GM18505 (cell line): ENCODE measurements at regions not wholly inside any gene's neighbourhood (a gene's known extent, or its start where the extent isn't known, plus 50 kb on each side); places are given as distances from the start of the nearest gene placed in this dataset.
A peak's percentile ranks its signal among the peaks of the same experiment; 100 is the strongest.

Experiments
- ATAC-seq: cut with Tn5 transposase; IDR thresholded peaks from one replicate; pipeline ENCODE4 v1.9.1; 2021; ENCODE audit not compliant: unreplicated experiment
- POLR2A ChIP-seq: IDR thresholded peaks from 4 replicates; pipeline ENCODE4 v1.6.1; 2011; ENCODE audit warnings: borderline replicate concordance; ENCODE audit not compliant: insufficient read depth, insufficient read length; ENCODE audit errors: extremely low read depth

GRCh38 chr4:121242188-121242750 is 78.1 kb upstream of the TNIP3 start:
- ATAC-seq: no peak
- no peak for TF ChIP-seq POLR2A

GRCh38 chr4:121239951-121240350 is 75.8 kb upstream of the TNIP3 start:
- no peak for TF ChIP-seq POLR2A

GRCh38 chr4:121238461-121238860 is 74.3 kb upstream of the TNIP3 start:
- no peak for TF ChIP-seq POLR2A
- ATAC-seq: no peak

More at GRCh38 chr4:121239951-121240350, 75.8 kb upstream of the TNIP3 start:
- ATAC-seq: no peak

GRCh38 chr4:121237069-121237399 is 72.9 kb upstream of the TNIP3 start:
- TF ChIP-seq POLR2A: no peak
- no peak for ATAC-seq

GRCh38 chr4:121236353-121237068 is 72.4 kb upstream of the TNIP3 start:
- no peak for TF ChIP-seq POLR2A
- ATAC-seq: no peak

GRCh38 chr4:121233982-121234381 is 69.9 kb upstream of the TNIP3 start:
- ATAC-seq: no peak
- TF ChIP-seq POLR2A: no peak

- TF ChIP-seq POLR2A: no peak
- no peak for ATAC-seq
These were observed 65.9 kb upstream of the TNIP3 start for GRCh38 chr4:121229993-121230392.

- TF ChIP-seq POLR2A: no peak
- no peak for ATAC-seq
These were observed 64.7 kb upstream of the TNIP3 start for GRCh38 chr4:121228848-121229247.

- ATAC-seq: peak; percentile 79
- no peak for TF ChIP-seq POLR2A
These were observed 63.2 kb upstream of the TNIP3 start for GRCh38 chr4:121227341-121227792.

- no peak for ATAC-seq
- TF ChIP-seq POLR2A: no peak
These were observed 62.2 kb upstream of the TNIP3 start for GRCh38 chr4:121226362-121226761.

GRCh38 chr4:121221608-121222007 is 57.5 kb upstream of the TNIP3 start:
- TF ChIP-seq POLR2A: no peak
- no peak for ATAC-seq

GRCh38 chr4:121221201-121221600 is 57.1 kb upstream of the TNIP3 start:
- no peak for ATAC-seq
- TF ChIP-seq POLR2A: no peak

- TF ChIP-seq POLR2A: no peak
These were observed 56.6 kb upstream of the TNIP3 start for GRCh38 chr4:121220698-121221097.

GRCh38 chr4:121219227-121219626 is 55.1 kb upstream of the TNIP3 start:
- ATAC-seq: no peak
- no peak for TF ChIP-seq POLR2A

More at GRCh38 chr4:121220698-121221097, 56.6 kb upstream of the TNIP3 start:
- ATAC-seq: no peak
